Left renal pelvis (tissue), 4 donors: ENCODE measurements at regions not wholly inside any gene's neighbourhood (a gene's known extent, or its start where the extent isn't known, plus 50 kb on each side); places are given as distances from the start of the nearest gene placed in this dataset.

ENCODE experiments used
- DNase-seq, 4 donors: peaks; one replicate each; pipeline ENCODE4 v3.0.0-alpha.2; 2013; ENCODE audit warnings: low read depth in 4 of 4, low spot score in 3 of 4

- no peak for DNase-seq
These were observed 115.9 kb upstream of the TWIST2 start for GRCh38 chr2:238731961-238732360.

GRCh38 chr2:238738917-238739316 is 109.0 kb upstream of the TWIST2 start:
- no peak for DNase-seq

- DNase-seq = no peak
These were observed 108.2 kb upstream of the TWIST2 start for GRCh38 chr2:238739668-238740067.

- DNase-seq = no peak
These were observed 106.6 kb upstream of the TWIST2 start for GRCh38 chr2:238741277-238741676.

GRCh38 chr2:238742066-238742465 is 105.8 kb upstream of the TWIST2 start:
- DNase-seq = no peak

GRCh38 chr2:238742664-238743063 is 105.2 kb upstream of the TWIST2 start:
- no peak for DNase-seq

GRCh38 chr2:238743243-238744065 is 104.4 kb upstream of the TWIST2 start:
- DNase-seq = no peak

GRCh38 chr2:238744951-238745350 is 102.9 kb upstream of the TWIST2 start:
- DNase-seq = no peak

GRCh38 chr2:238745997-238746396 is 101.9 kb upstream of the TWIST2 start:
- DNase-seq = no peak

GRCh38 chr2:238747114-238747513 is 100.8 kb upstream of the TWIST2 start:
- no peak for DNase-seq

- no peak for DNase-seq
These were observed 100.3 kb upstream of the TWIST2 start for GRCh38 chr2:238747557-238747956.

GRCh38 chr2:238750212-238750904 is 97.5 kb upstream of the TWIST2 start:
- no peak for DNase-seq

- DNase-seq = no peak
These were observed 93.6 kb upstream of the TWIST2 start for GRCh38 chr2:238754259-238754658.

- DNase-seq = peak in 2 of 4 donors; percentile 26 to 41
These were observed 86.0 kb upstream of the TWIST2 start for GRCh38 chr2:238761868-238762267.

- no peak for DNase-seq
These were observed 84.4 kb upstream of the TWIST2 start for GRCh38 chr2:238763471-238763995.

- no peak for DNase-seq
These were observed 82.3 kb upstream of the TWIST2 start for GRCh38 chr2:238765590-238765989.

- no peak for DNase-seq
These were observed 76.7 kb upstream of the TWIST2 start for GRCh38 chr2:238771218-238771617.

GRCh38 chr2:238771639-238772038 is 76.2 kb upstream of the TWIST2 start:
- no peak for DNase-seq

GRCh38 chr2:238772635-238773297 is 75.1 kb upstream of the TWIST2 start:
- DNase-seq = no peak

GRCh38 chr2:238773472-238773871 is 74.4 kb upstream of the TWIST2 start:
- no peak for DNase-seq

GRCh38 chr2:238774071-238774470 is 73.8 kb upstream of the TWIST2 start:
- DNase-seq = no peak
